BJ (cell line): ENCODE measurements at regions not wholly inside any gene's neighbourhood (a gene's known extent, or its start where the extent isn't known, plus 50 kb on each side); places are given as distances from the start of the nearest gene placed in this dataset.

Source experiments
- CTCF ChIA-PET: fragments of 350-600 bp; formaldehyde crosslinking; extraction: SDS; loops from one replicate; lab custom pipeline; 2021; ENCODE audit warnings: antibody characterized with exemption, inconsistent platforms; lab: Yijun Ruan, JAX
- POLR2A ChIA-PET: fragments of 300-600 bp; sonication (Branson Sonifier 250); formaldehyde crosslinking; extraction: SDS; loops from one replicate; lab custom pipeline; 2021; ENCODE audit warnings: antibody characterized with exemption; lab: Charles Lee
- DNase-seq: peaks from one replicate; pipeline ENCODE4 v3.0.0-alpha.2; 2011; ENCODE audit warnings: low read depth
- H3K27me3 ChIP-seq: 2 replicates; pipeline ENCODE4 v1.6.0; 2011; ENCODE audit warnings: low read length; ENCODE audit not compliant: control insufficient read depth, insufficient read depth
- H3K36me3 ChIP-seq: 2 replicates; pipeline ENCODE4 v1.5.1; 2011; ENCODE audit warnings: low read length; ENCODE audit not compliant: control insufficient read depth, insufficient read depth
- H3K4me3 ChIP-seq: 2 replicates; pipeline ENCODE4 v1.5.1; 2011; ENCODE audit warnings: low read depth, mild to moderate bottlenecking, control low read depth, low read length
- CTCF ChIP-seq: IDR thresholded peaks from 2 replicates; pipeline ENCODE4 v1.5.1; 2011; ENCODE audit warnings: low read depth, mild to moderate bottlenecking, control low read depth, inconsistent platforms, low read length, moderate library complexity; ENCODE audit not compliant: insufficient read depth

GRCh38 chr10:7006566-7006965, 404.3 kb downstream of the SFMBT2 start:
- CTCF ChIA-PET, result no interaction called here
- no peak overlapping the region for H3K4me3 ChIP-seq
- POLR2A ChIA-PET, result no interaction called here
- no peaks in the 10 kb centered on the region for H3K36me3 ChIP-seq
- DNase-seq, result no peak
- TF ChIP-seq CTCF, result no peak
- H3K27me3 ChIP-seq, result no peaks in the 10 kb centered on the region

GRCh38 chr10:7003831-7004395, 406.9 kb downstream of the SFMBT2 start:
- CTCF ChIA-PET, result no interaction called here
- DNase-seq, result no peak
- Histone ChIP-seq H3K36me3 (no peaks in the 10 kb centered on the region), H3K4me3 (no peak overlapping the region), H3K27me3 (no peaks in the 10 kb centered on the region)
- POLR2A ChIA-PET, result no interaction called here
- TF ChIP-seq CTCF, result no peak

GRCh38 chr10:7000061-7000460, 410.8 kb downstream of the SFMBT2 start:
- ChIA-PET POLR2A (no interaction called here), CTCF (no interaction called here)
- Histone ChIP-seq H3K4me3 (no peak overlapping the region), H3K27me3 (no peaks in the 10 kb centered on the region), H3K36me3 (no peaks in the 10 kb centered on the region)
- DNase-seq, result no peak
- no peak for TF ChIP-seq CTCF

GRCh38 chr10:6999232-6999925, 411.5 kb downstream of the SFMBT2 start:
- Histone ChIP-seq H3K36me3 (no peaks in the 10 kb centered on the region), H3K27me3 (no peaks in the 10 kb centered on the region), H3K4me3 (no peak overlapping the region)
- CTCF ChIA-PET, result no interaction called here
- TF ChIP-seq CTCF, result no peak
- POLR2A ChIA-PET, result no interaction called here
- DNase-seq, result no peak

GRCh38 chr10:6997509-6997908, 413.3 kb downstream of the SFMBT2 start:
- Histone ChIP-seq H3K36me3 (no peaks in the 10 kb centered on the region), H3K27me3 (no peaks in the 10 kb centered on the region), H3K4me3 (no peak overlapping the region)
- no peak for DNase-seq
- ChIA-PET CTCF (no interaction called here), POLR2A (no interaction called here)
- TF ChIP-seq CTCF, result no peak
